GM08714 (cell line): ENCODE measurements at regions not wholly inside any gene's neighbourhood (a gene's known extent, or its start where the extent isn't known, plus 50 kb on each side); places are given as distances from the start of the nearest gene placed in this dataset.

Experiments used
- H3K4me3 ChIP-seq: fragments of 200-500 bp; sonication (Bioruptor generic); 2 replicates; pipeline ENCODE4 v1.5.1; 2014; ENCODE audit warnings: mild to moderate bottlenecking, low read length, inconsistent platforms
- ZNF274 ChIP-seq: IDR thresholded peaks from 2 replicates; pipeline ENCODE4 v1.6.1; 2012; ENCODE audit warnings: mild to moderate bottlenecking, low read depth, low read length

- TF ChIP-seq ZNF274, result no peak
- no peak overlapping the region for H3K4me3 ChIP-seq
Measured at GRCh38 chr18:24530630-24531111, 70.2 kb downstream of the HRH4 start.

- TF ChIP-seq ZNF274, result no peak
- no peak overlapping the region for H3K4me3 ChIP-seq
Measured at GRCh38 chr18:24534271-24534670, 73.8 kb downstream of the HRH4 start.

- H3K4me3 ChIP-seq, result no peak overlapping the region
- no peak for TF ChIP-seq ZNF274
Measured at GRCh38 chr18:24534737-24535136, 74.3 kb downstream of the HRH4 start.

- no peak for TF ChIP-seq ZNF274
- H3K4me3 ChIP-seq, result no peak overlapping the region
Measured at GRCh38 chr18:24535527-24536295, 75.3 kb downstream of the HRH4 start.

GRCh38 chr18:24536326-24536725 is 75.9 kb downstream of the HRH4 start:
- no peak overlapping the region for H3K4me3 ChIP-seq
- TF ChIP-seq ZNF274, result no peak

- no peak overlapping the region for H3K4me3 ChIP-seq
- TF ChIP-seq ZNF274, result no peak
Measured at GRCh38 chr18:24536834-24537233, 76.4 kb downstream of the HRH4 start.

DNA sequence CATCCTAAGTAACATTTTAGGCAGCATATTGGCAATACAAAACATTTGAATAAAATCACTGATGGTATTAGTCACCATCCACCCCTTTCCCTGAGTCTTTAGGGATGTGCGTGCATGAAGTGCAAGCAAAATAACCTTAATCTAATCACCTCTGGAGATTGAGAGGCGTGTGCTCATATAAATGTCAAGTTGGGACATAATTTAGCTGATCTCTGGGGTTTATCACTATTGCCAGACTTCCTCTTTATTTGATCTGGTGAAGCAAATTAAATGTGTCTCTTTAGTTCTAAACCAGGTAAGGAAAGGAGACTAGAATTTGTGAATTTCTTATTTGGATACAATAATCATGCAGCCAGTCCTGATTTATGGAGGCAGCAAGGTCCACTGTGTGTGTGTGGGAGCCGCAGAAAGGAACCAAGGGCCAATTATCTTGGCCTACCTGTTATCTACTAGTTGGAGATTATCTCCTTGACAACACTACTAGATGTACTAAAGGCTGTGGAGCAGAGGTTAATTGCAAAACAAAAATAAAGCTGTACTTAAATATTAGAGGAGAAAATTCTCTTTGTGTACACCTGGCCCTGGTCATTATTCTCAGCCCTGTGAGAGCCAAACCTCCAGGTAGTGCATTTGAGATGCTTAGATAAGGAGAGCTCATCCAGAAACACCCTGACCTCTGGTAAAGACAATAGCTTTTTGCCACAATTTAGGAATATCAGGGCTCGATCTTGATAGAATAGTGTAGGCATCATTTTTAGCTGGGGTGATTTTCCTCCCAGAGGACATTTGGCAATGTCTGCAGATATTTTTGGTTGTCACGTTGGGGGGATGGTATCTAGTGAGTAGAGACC is 78.2 kb downstream of the HRH4 start:
- no peak for TF ChIP-seq ZNF274
- H3K4me3 ChIP-seq, result no peak overlapping the region

- no peak for TF ChIP-seq ZNF274
- no peak overlapping the region for H3K4me3 ChIP-seq
Measured at GRCh38 chr18:24539866-24540617, 79.6 kb downstream of the HRH4 start.

- TF ChIP-seq ZNF274, result no peak
- H3K4me3 ChIP-seq, result no peak overlapping the region
Measured at GRCh38 chr18:24540896-24541295, 80.5 kb downstream of the HRH4 start.

DNA sequence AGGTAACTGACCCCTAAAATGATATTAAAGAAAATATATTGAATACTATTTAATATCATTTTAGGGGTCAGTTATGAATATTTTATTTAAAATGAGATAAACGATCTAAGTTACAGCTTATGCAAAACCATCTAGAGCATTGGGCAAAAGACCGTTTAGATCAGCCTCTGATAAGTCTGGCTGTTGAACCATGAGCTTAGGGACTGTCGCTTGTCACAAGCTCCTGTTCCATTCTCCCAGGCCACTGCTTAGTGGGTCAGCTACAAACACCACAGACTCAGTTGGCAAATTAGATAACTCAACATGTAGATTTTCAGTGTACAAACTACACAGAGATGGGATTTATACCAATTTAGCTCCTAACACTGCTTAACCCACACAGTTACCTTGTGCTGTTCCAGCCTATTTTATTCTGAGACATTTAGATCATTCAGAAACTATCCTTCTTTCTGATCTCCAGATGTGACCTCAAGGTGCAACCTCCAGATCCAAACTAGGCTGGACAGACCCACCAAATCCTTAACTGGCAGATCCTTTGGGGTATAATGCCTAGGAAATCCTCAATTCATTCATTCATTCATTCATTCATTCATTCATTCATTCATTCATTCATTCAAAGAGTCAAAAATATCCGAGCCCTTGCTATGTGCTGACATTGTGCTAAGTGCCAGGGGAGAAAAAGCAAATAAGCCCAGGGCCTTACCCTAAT is 82.8 kb downstream of the HRH4 start:
- H3K4me3 ChIP-seq, result no peak overlapping the region
- TF ChIP-seq ZNF274, result no peak

DNA sequence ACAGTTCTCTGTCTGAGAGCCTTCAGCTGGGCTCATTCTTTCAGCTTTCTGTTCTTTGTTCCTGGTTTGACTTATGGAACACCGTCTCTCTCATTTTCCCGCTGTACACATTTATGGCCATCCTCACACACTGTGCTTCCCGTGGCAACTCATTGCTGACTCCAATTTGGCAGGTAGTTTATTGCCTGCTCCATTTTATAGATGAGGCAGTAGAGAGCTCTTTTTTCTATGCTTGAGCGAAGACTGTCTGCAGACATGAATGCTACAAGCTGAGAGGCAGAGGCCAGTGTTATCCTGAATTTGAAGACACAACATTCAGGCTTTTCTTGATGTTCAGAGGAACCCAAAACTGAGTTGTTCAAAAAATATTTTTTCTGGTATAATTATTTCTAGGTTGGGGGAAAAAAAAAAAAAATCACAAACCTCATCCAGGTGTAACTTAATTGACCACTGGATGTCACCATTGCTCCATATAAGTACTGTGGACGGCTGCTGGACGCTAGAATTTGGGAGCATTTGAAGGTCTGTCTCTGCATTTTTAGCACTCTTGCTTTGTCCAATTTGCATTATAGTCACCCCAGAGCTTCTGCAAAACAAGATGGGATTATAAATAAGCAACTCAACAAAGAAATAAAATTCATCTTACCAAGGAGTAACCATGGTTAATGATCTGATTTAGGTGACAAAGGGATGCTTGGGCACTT is 83.5 kb downstream of the HRH4 start:
- TF ChIP-seq ZNF274, result no peak
- no peak overlapping the region for H3K4me3 ChIP-seq

GRCh38 chr18:24544949-24545348 is 84.5 kb downstream of the HRH4 start:
- no peak overlapping the region for H3K4me3 ChIP-seq
- no peak for TF ChIP-seq ZNF274

GRCh38 chr18:24545651-24546050 is 85.2 kb downstream of the HRH4 start:
- H3K4me3 ChIP-seq, result no peak overlapping the region
- no peak for TF ChIP-seq ZNF274
